Keratinocyte (primary cell): ENCODE measurements at regions not wholly inside any gene's neighbourhood (a gene's known extent, or its start where the extent isn't known, plus 50 kb on each side); places are given as distances from the start of the nearest gene placed in this dataset.

Experiments used
- EZH2 ChIP-seq: IDR thresholded peaks from one replicate; pipeline ENCODE4 v1.6.1; 2012; ENCODE audit warnings: inconsistent platforms, mild to moderate bottlenecking, low read length, moderate library complexity
- TF ChIP-seq, protein P1 (sequence below), 3 experiments: IDR thresholded peaks in 1 of 3; conservative IDR thresholded peaks in 1 of 3; optimal IDR thresholded peaks in 1 of 3; 2 replicates in 2 of 3; 3 replicates in 1 of 3; pipeline versions ENCODE3 to v1.5.1; 2011; ENCODE audit warnings: low read length in 3 of 3, mild to moderate bottlenecking in 3 of 3, moderate library complexity in 2 of 3, control low read depth in 1 of 3, inconsistent platforms in 1 of 3; ENCODE audit not compliant: insufficient read depth in 2 of 3; ENCODE audit errors: extremely low read depth in 1 of 3

DNA sequence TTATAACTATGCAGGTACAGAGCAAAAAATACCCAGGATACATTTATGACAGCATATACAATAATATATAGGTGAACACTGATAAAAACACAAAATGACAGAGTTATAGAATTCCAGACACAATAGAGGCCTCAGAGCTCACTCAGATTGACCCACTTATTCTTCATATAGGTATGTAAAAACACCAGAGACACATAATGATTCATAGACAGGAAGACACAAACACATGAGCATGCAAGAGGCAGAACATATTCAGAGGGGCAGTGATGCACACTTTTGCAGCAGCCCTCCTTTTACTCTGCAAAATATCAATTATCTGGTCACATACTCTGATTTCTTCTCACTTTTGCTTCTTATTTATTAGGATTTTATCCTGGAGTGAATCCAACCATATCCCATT is 633.3 kb upstream of the ACVR2A start:
- TF ChIP-seq, protein P1, sequence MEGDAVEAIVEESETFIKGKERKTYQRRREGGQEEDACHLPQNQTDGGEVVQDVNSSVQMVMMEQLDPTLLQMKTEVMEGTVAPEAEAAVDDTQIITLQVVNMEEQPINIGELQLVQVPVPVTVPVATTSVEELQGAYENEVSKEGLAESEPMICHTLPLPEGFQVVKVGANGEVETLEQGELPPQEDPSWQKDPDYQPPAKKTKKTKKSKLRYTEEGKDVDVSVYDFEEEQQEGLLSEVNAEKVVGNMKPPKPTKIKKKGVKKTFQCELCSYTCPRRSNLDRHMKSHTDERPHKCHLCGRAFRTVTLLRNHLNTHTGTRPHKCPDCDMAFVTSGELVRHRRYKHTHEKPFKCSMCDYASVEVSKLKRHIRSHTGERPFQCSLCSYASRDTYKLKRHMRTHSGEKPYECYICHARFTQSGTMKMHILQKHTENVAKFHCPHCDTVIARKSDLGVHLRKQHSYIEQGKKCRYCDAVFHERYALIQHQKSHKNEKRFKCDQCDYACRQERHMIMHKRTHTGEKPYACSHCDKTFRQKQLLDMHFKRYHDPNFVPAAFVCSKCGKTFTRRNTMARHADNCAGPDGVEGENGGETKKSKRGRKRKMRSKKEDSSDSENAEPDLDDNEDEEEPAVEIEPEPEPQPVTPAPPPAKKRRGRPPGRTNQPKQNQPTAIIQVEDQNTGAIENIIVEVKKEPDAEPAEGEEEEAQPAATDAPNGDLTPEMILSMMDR (optimal IDR thresholded peaks at IDR 0.05 in 1 of 3, IDR thresholded peaks at IDR 0.05 in 1 of 3, conservative IDR thresholded peaks at IDR 0.05 in 1 of 3; ENCODE audit: extremely low read depth in 1 of 3, insufficient read depth in 2 of 3, low read length in 3 of 3): no peak
- TF ChIP-seq EZH2: no peak
